Suppressor macrophage (primary cell): ENCODE measurements at regions not wholly inside any gene's neighbourhood (a gene's known extent, or its start where the extent isn't known, plus 50 kb on each side); places are given as distances from the start of the nearest gene placed in this dataset.

ENCODE experiments used
- DNase-seq, 4 experiments: peaks; one replicate each; pipeline ENCODE4 v3.0.0-alpha.2; 2020 to 2022

DNA sequence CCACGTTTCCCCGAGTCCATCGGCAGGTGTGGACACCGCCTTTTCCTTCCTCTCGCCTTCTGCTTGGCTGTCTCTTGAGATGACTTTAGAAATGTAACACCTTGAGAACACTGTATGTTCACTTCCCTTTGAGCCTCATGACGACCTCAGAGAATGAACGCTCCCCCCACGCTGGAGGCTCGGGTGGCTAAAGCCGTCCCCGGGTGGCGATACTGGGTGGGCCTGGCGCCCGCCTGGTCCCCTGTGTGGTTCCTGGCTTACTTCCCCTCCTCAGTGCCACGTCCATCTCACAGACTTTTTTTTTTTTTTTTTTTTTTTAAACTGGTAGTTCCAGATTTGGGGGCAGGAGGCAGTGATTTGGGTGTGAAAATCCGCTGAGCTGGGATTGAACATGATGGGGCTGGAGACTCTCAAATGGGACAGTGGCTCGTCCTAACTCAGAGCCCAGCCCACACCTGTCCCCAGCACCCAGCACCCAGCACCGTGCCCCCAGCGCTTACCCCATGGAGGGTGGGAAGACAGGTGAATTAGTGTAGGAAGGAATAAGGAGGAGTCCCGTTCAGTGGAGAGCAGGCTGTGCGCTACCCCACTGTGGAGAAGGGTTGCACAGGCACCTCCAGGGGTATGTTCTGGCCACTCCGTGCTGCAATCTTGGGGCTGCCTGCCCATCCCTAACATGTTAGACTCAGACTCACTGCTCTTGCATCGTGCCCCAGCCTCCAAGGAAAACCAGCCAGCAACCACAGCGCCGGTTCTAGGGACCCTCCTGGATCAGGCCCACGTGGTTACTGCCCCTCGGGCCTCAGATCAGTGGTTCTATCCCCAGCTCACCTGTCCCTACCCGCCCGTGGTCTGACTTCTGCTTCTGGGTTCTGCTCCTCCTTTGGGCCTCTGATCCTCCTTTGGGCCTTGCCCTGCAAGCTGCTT lies 174.0 kb downstream of the ASB1 start:
- DNase-seq: no peak

- no peak for DNase-seq
These were observed 174.9 kb downstream of the ASB1 start for GRCh38 chr2:238601433-238602222.

GRCh38 chr2:238602223-238602960 lies 175.7 kb downstream of the ASB1 start:
- no peak for DNase-seq

- DNase-seq: no peak
These were observed 176.9 kb downstream of the ASB1 start for GRCh38 chr2:238603596-238603995.

DNA sequence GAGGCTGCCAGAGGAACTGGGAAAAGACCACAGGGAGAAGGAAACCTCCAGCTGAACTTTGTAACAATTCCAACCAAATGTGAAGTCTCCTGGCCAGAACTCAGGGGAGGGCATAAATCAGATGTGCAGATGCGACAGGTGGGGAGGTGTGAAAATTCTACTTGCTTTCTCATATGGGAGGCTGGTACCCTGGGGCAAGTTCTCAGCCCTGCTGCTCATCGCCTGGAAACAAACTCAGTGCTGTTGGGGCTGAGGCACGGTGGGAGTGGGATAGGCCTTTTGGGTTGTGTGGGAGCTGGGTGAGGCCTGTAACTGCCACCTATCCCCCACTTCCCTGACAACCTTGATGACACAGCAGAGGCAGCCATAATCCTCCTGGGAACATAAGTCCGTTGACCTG lies 179.6 kb downstream of the ASB1 start:
- DNase-seq: no peak

GRCh38 chr2:238613610-238614009 lies 186.9 kb downstream of the ASB1 start:
- no peak for DNase-seq

DNA sequence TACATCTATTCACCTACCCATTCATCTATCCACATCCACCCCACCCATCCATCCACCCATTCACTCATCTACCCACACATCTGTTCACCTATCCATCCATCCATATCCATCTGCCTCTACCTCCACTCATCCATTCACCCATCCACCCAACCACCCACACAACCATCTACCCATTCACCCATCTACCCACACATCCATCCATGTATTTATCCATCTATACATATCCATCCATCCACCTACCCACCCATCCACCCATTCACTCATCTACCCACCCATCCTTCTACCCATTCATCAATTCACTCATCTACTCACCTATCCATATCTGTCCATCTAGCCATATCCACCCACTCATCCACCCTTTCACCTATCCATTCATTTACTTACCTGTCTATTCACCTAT lies 187.6 kb downstream of the ASB1 start:
- DNase-seq: no peak

- DNase-seq: no peak
These were observed 188.5 kb downstream of the ASB1 start for GRCh38 chr2:238615187-238615586.

GRCh38 chr2:238616681-238617080 lies 190.0 kb downstream of the ASB1 start:
- DNase-seq: no peak

- DNase-seq: peak; percentile 11 to 46 (median 24)
These were observed 192.0 kb downstream of the ASB1 start for GRCh38 chr2:238618494-238619283.

DNA sequence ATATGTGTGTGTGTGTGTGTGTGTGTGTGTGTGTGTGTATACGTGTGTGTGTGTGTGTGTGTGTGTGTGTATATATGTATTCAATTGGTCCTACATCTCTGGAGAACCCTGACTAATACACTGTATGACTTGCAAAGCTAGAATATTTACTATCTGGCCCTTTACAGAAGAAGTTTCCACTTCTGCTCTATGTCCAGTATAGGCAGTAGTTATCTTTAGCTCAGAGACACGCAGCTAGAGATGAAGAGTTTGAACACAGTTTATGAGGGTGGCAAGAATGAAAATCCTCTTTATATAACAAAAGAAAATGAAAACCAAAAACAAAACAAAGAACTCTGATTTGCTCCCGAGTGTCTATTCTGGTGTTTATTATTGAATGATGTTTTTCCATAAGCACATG lies 201.2 kb downstream of the ASB1 start:
- DNase-seq: no peak

GRCh38 chr2:238629064-238629463 lies 202.3 kb downstream of the ASB1 start:
- DNase-seq: no peak

DNA sequence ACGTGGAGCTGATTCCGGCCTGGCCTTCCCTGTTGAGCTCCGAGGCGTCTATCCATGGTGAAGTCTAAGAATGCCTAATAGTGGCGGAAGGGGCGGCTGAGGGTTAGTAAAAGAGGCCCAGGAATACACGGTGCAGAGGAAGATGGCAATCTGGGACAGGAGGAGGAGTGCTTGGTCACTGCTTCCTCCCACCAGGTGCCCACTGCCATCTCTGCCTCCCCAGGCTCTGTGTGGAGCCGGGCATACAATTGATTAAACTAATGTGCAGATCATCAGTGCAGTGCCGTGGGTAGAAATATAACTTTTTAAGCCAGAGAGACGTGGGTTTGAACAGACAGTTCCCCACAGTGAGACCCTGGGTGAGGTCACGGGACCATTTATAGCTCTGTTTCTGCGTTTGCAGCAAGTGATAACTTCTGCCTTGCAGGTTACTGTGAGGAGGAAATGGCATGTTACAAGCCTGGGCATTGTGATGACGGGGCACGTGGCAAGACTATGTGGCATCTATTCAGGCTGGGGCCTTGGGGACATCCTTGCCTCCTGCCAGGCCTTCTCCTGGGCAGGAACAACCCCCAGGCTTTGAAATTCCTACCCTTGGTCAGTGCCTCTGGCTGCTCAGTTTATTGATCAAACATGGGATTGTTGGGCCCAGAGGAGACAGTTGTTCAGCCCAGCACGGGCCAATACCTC lies 204.9 kb downstream of the ASB1 start:
- DNase-seq: no peak

DNA sequence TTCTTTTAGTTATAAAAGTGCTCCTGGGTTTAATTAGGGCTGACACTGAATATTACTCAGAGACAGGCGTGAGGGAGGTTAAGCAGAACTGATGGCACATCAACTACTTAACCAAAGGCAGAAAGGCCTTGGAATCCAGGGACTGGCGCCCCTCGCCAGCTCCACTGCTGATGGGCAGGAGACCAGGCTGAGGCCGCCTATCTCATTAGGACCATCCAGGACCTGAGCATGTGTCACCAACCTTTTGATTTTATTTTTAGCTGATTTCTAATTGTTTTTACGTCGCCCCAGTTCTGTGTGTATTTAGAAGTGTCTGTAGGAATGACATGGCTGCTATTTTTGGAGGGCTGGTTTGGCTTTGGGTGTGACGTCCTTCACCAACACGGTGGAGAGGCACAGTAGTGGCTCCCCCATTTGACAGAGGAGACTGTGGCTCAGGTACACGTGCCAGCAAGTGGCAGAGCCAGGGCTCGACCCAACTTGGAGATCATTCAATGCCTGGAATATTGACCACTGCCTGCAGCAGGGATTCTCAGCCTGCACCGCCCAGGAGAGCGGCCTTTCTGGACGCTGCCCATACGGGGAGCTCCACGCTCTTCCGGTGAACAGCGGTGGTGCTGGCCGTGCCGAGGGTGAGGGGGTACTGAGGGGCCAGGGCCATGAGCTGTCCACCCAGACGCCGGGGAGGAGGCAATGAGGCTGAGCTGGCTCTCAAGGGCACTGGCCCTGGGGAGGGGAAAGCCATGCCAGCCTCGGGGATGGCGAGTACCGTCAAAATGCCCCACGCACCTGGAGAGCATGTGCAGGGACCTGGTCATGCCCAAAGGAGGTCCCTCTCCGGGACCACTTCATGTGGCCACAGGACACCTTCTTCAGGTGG lies 205.7 kb downstream of the ASB1 start:
- no peak for DNase-seq

- DNase-seq: no peak
These were observed 206.9 kb downstream of the ASB1 start for GRCh38 chr2:238633426-238634328.

- DNase-seq: no peak
These were observed 208.1 kb downstream of the ASB1 start for GRCh38 chr2:238634701-238635357.

GRCh38 chr2:238635647-238636051 lies 208.9 kb downstream of the ASB1 start:
- no peak for DNase-seq

GRCh38 chr2:238636269-238637073 lies 209.7 kb downstream of the ASB1 start:
- DNase-seq: no peak
